Peyer's patch (tissue), 4 donors: ENCODE measurements at regions not wholly inside any gene's neighbourhood (a gene's known extent, or its start where the extent isn't known, plus 50 kb on each side); places are given as distances from the start of the nearest gene placed in this dataset.

ENCODE experiments used
- POLR2A ChIP-seq, 2 donors: fragments of 450-650 bp; IDR thresholded peaks; one replicate each; pipeline ENCODE4 v1.5.1; 2017; ENCODE audit warnings: antibody characterized with exemption in 2 of 2, mild to moderate bottlenecking in 2 of 2, moderate library complexity in 2 of 2
- TF ChIP-seq, protein P1 (sequence below), 6 experiments: fragments of 450-650 bp in 4 of 6; fragments of 200-600 bp in 2 of 6; sonication (generic) in 1 of 6; IDR thresholded peaks; one replicate each; pipeline ENCODE4 v1.5.1; 2017 to 2019; ENCODE audit warnings: antibody characterized with exemption in 6 of 6, mild to moderate bottlenecking in 3 of 6, moderate library complexity in 1 of 6

DNA sequence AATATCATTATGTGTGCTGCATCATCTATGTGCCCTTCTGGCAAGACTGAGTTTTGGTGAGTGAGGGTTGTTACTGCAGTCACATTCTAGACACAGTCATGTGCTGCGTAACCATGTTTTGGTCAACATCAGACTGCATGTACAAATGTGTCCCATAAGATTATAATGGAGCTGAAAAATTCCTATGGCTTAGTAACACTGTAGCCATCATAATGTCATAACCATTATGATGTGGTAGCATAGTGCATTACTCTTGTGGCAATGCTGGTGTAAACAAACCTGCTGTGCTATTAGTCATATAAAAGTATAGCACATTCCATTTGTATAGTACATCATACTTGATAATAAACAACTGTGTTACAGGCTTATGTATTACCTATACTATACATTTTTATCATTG, 198.1 kb upstream of the NUDT6 start:
- TF ChIP-seq, protein P1, sequence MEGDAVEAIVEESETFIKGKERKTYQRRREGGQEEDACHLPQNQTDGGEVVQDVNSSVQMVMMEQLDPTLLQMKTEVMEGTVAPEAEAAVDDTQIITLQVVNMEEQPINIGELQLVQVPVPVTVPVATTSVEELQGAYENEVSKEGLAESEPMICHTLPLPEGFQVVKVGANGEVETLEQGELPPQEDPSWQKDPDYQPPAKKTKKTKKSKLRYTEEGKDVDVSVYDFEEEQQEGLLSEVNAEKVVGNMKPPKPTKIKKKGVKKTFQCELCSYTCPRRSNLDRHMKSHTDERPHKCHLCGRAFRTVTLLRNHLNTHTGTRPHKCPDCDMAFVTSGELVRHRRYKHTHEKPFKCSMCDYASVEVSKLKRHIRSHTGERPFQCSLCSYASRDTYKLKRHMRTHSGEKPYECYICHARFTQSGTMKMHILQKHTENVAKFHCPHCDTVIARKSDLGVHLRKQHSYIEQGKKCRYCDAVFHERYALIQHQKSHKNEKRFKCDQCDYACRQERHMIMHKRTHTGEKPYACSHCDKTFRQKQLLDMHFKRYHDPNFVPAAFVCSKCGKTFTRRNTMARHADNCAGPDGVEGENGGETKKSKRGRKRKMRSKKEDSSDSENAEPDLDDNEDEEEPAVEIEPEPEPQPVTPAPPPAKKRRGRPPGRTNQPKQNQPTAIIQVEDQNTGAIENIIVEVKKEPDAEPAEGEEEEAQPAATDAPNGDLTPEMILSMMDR (IDR thresholded peaks at IDR 0.05), result no peak
- no peak for TF ChIP-seq POLR2A (IDR thresholded peaks at IDR 0.05)
